ENCODE measurements at regions not wholly inside any gene's neighbourhood (a gene's known extent, or its start where the extent isn't known, plus 50 kb on each side); places are given as distances from the start of the nearest gene placed in this dataset.

- TF ChIP-seq CTCF (conservative IDR thresholded peaks at IDR 0.05; ENCODE audit: low read length), result no peak
- TF ChIP-seq EZH2phosphoT487 (IDR thresholded peaks at IDR 0.05; ENCODE audit: borderline replicate concordance, low read depth, low read length), result no peak
Measured at GRCh38 chr9:16029046-16029615, 476.3 kb downstream of the CCDC171 start.
